HUDEP-2 (cell line): ENCODE measurements at regions not wholly inside any gene's neighbourhood (a gene's known extent, or its start where the extent isn't known, plus 50 kb on each side); places are given as distances from the start of the nearest gene placed in this dataset.
A peak's percentile ranks its signal among the peaks of the same experiment; 100 is the strongest.
"Not testable (repeated sequence)": the region's sequence is repeated elsewhere in the genome, so short reads cannot be mapped to it uniquely, and the experiment has no call there.

Experiments
- DNase-seq, 76 experiments: peaks; one replicate each; lab custom pipeline; 2025; ENCODE audit not compliant: unreplicated experiment in 76 of 76; lab: John Stamatoyannopoulos, UW

GRCh38 chr18:1392046-1392445, 487.4 kb downstream of the ADCYAP1 start:
- DNase-seq, result no peak

DNA sequence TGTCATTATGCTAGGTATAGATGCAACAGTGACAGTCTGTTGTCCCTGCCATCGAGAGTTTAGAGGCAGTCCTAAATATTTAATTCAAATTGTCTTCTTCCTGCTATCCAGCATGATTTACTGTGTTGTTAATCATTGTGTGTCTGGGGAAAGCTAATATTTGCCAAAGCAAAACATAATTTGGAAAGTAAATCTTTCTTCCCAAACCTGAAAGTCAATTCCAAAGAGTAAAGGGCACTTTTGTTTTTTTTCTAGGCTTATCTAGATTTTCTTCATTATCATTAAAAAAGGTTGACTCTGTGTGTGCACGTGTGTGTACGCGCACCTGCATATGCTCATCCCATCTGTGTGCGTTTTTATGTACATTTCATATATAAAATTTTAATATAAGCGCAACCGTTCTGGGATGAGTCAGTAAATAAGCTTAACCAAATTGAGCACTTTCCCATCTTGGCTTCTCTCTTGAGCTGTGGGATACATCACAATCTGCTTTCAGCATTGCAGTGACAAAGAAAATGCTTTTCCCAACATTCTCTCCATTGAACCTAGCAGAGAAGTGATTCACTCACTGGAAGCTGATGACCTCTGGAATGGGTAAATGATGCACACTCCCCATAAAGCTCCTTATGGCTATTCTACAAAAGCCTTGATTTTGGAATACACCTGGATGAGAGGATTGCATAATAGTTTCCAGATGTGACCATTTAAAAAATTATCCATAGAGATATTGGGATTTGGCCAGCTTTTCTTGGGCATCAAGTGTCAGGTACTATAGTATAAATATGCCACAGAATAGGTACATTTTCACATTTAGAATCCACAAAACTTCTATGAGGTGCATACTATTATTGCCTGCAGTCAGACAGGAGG, 488.4 kb downstream of the ADCYAP1 start:
- DNase-seq, result no peak

DNA sequence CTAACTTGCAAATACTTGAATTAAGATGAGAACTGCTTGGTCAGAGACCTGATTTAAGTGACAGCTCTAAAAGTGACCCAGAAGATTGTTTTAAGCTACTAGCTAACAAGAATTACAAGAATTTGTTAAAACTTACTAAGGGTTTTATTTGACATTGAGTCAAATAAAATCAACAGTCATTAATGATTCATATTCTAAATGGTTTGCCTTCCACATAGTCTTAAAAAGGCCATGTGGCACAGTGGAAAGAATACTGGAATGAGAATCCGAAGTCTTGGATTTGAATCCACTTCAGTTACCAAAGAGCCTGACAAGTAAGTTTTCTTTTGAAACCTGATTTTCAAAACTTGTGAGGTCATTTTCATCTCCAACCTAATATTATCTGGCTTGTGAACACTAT, 489.3 kb downstream of the ADCYAP1 start:
- no peak for DNase-seq

- DNase-seq, result no peak
Observed at GRCh38 chr18:1394426-1394825, 489.8 kb downstream of the ADCYAP1 start.

DNA sequence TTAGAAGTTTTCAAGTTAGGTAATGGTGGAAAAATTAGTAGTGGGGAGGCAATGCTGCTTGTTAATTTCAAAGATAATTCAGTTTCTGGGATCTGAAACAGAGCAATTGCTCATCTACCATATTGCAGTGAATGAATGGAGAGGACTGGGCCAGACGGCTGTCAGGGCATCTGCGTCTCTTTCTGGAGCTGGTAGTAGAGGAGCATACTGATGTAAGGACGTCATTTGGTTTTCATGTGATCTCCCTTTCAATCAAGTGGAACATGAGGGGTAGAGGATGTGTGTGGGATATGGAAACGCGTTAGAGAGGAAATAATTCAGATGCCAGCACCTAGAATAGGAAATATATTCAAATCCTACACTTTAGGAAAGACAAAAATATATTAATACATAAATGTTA, 490.3 kb downstream of the ADCYAP1 start:
- DNase-seq, result no peak

- DNase-seq, result no peak
Observed at GRCh38 chr18:1408376-1408775, 503.7 kb downstream of the ADCYAP1 start.

DNA sequence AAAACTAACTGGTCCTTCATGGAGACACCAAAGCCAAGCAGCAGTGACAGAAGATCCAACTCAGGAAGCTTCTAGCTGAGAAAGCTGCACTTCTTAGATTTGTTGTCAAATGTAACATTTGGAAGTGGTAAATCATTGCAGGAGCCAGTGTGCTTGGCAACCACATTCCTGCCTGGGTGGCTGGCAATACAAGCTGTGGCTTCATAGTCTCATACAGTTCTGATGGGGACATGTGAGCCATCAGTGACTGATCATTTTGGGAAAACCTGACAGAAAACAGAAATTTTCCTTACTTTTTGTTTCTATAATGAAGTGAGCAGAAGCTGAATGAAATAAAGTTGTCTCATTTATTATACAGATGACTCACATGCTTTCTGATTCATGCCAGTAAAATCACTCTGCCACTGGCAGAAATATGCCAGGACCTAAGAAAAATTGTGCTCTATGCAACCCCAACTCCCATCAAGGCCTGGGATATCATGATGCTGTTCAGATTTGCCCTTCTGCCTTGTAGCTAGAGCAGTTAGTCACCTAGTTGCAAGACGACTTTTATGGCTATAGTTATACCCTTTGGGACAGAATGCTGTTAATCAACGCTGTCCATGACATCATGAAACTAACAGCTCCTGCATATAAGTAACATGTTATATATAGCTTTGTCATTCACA, 508.1 kb downstream of the ADCYAP1 start:
- DNase-seq, result no peak

DNA sequence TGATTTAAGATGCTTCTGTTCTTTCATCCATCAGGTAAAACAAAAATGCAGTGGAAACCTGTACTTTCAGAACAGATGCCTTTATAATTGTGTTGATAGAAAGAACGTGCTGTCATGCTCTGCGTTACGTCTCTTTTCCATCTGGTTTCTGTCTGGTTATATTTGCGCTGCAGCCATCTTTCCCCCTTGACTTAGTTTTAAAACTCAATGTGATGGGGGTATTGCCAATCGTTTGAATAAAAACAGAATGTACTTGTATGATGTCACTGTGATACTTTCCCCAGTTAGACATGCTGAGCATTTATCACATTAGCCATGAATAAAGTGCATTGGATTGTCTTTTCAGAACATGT, 508.6 kb downstream of the ADCYAP1 start:
- DNase-seq, result no peak

DNA sequence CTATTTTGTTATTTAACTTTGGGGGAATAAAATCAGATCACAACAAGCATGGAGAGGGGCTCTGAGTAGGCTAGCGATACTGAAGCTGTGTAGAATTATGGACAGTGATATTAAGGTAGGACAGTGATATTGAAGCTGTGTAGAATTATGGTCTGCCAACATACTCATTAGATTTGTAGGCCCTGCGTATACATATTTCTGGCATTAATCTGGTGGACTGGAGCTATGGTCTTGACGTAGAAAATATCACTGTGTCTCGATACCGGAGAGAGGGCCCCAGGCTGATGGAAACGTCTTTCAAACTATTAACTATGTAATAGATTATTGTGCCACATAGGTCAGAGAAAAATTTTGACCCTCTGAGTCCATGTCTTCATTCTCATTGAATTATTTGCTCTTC, 511.4 kb downstream of the ADCYAP1 start:
- DNase-seq, result no peak

DNA sequence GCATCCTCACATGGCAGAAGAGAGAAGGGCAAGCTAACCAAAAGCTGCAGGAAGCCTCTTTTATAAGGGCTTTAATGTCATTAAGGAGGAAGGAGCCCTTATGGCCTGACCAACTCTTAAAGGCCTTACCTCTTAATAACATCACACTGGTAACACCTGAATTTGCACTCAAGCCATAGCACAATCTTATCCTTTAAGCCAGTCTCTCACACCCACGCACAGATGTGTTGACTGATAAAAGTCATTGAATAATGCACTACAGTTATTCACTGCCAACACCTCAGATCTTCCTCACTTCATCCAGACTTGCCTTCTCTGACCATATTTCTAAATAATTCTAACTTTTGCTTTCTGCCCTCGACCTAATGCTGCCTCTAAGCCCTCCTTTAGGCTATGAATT, 516.8 kb downstream of the ADCYAP1 start:
- DNase-seq, result peak in 4 of 76 experiments; percentile 0 to 7 (median 3)

- no peak for DNase-seq
Observed at GRCh38 chr18:1422634-1423033, 518.0 kb downstream of the ADCYAP1 start.

- DNase-seq, result no peak
Observed at GRCh38 chr18:1425679-1426078, 521.0 kb downstream of the ADCYAP1 start.

DNA sequence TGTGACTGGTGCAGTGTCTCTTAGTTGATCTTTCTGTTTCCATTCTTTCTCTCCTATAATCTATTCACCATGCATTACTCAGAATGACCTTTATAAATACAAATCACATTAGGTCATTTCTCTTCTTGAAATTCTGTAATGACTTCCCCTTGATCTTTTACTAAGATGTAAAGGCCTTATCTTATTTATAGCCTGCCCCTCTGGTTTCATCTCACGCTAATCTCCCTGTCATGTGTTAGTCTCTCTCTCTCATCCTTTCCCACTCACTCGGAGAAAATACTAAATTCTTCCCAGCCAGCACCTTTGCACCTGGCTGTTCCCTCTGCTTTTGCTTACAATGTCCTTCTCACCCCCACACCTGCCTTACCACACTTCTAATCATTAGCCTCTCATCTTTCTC, 530.8 kb downstream of the ADCYAP1 start:
- DNase-seq, result no peak

GRCh38 chr18:1436199-1436598, 531.5 kb downstream of the ADCYAP1 start:
- DNase-seq, result no peak

DNA sequence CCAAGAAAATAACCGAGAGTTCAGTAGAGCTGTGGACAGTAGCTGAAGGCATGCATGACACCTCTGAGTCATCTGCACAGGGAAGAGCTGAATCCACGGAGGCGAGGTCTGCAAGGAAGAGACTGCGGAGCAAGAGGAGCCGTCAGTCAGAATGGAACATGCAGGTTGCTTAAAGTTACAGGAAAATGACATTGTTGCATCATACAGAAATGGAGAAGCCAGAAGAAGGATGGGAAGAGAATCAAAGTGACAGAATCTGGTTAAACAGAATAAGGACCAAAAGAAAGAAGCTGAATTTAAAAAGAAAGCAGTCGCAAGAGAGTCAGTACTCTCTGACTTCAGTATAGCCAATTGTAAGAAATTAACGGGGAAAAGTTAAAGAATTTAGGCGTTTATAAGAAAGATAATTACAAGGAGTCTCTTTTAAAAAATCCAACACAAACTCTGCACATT, 533.8 kb downstream of the ADCYAP1 start:
- no peak for DNase-seq

DNA sequence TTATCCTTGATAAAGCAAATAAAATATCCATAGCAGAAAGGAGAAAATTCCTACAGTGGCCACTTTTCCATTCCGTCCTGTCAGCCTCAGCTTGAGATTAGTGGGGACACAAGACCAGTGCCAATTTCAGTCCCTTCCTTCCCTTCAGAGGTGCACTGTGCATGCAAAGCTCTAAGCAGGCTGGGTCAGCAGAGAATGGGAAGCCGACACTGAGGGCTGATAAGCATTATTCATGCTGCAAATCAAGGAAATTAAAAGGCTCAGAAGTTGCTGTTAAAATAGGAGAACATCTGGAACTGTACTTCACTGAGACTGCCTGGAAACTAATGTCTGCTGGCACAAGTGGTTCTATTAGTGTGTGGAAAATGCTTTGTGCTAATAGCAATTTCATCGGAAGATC, 534.3 kb downstream of the ADCYAP1 start:
- DNase-seq, result no peak

DNA sequence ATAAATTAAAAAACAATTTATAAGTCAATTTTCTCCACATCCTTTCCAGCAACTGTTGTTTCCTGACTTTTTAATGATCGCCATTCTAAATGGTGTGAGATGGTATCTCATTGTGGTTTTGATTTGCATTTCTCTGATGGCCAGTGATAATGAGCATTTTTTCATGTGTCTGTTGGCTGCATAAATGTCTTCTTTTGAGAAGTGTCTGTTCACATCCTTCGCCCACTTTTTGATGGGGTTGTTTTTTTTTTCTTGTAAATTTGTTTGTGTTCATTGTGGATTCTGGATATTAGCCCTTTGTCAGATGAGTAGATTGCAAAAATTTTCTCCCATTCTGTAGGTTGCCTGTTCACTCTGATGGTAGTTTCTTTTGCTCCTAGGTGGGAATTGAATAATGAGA, 539.4 kb downstream of the ADCYAP1 start:
- DNase-seq, result not testable (repeated sequence)

DNA sequence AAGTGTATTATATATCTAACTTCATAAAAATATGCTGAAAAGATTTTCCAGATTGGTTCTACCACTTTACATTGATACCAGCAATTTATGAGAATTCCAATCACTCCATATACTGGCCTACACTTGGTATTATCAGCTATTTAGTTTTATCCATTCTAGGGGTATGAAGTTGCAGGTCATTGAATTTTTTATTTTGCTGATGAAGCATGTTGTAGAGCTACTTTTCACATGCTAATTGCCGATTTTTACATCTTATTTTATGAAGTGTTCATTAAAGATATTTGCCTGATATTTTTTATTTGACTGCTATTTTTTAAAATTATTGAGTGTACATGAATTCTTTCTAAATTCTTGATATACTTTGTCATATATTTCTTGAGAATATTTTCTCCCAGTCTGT, 542.1 kb downstream of the ADCYAP1 start:
- DNase-seq, result no peak

DNA sequence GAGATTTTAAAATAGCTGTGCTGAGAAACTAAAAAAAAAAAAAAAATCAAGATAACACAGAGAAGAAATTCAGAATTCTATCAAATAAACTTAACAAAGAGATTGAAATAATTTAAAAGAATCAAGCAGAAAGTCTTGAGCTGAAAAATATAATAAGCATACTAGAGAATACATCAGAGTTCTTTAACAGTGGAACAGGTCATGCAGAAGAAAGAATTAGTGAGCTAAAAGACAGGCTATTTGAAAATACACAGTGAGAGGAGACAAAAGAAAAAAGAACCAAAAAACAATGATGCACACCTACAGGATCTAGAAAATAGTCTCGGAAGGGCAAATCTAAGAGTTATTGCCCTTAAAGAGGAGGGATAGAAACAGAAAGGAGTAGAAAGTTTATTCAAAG, 548.1 kb downstream of the ADCYAP1 start:
- no peak for DNase-seq

GRCh38 chr18:1455605-1456004, 550.9 kb downstream of the ADCYAP1 start:
- DNase-seq, result no peak

DNA sequence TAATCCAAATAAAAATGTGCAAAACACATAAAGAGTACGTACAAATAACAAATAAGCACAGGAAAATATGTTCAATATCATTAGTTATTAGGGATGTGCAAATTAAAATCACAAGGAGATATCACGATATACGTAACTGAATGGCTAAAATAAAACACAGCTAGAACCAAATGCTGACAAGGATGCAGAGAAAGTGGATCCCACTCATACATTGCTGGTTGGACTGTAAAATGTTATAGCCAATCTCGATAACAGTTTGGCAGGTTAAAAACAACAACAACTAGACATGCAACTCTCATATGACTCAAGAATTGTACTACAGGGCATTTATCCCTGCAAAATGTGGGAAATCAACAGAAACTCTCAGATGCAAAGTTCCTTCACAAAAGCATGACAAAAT, 553.9 kb downstream of the ADCYAP1 start:
- no peak for DNase-seq

GRCh38 chr18:1463981-1464380, 559.3 kb downstream of the ADCYAP1 start:
- DNase-seq, result no peak
